Nephron (organoid): ENCODE measurements at regions not wholly inside any gene's neighbourhood (a gene's known extent, or its start where the extent isn't known, plus 50 kb on each side); places are given as distances from the start of the nearest gene placed in this dataset.
"Not testable (repeated sequence)": the region's sequence is repeated elsewhere in the genome, so short reads cannot be mapped to it uniquely, and the experiment has no call there.

Experiments used
- H3K27ac Mint-ChIP-seq, 3 experiments: 2 replicates each; pipeline ENCODE4 v1.8.0; 2020; ENCODE audit warnings: mixed read lengths in 3 of 3, mild to moderate bottlenecking in 2 of 3, moderate library complexity in 1 of 3
- H3K27me3 Mint-ChIP-seq: 2 replicates; pipeline ENCODE4 v1.8.0; 2021; ENCODE audit warnings: low read depth, mild to moderate bottlenecking, moderate library complexity, mixed read lengths
- H3K36me3 Mint-ChIP-seq: 2 replicates; pipeline ENCODE4 v1.8.0; 2020; ENCODE audit warnings: low read depth, mixed read lengths
- H3K4me1 Mint-ChIP-seq: 2 replicates; pipeline ENCODE4 v1.8.0; 2020; ENCODE audit warnings: mixed read lengths
- H3K4me3 Mint-ChIP-seq, 3 experiments: 2 replicates each; pipeline ENCODE4 v1.8.0; 2020; ENCODE audit warnings: mild to moderate bottlenecking in 3 of 3, mixed read lengths in 3 of 3, moderate library complexity in 2 of 3
- H3K9me3 Mint-ChIP-seq: 2 replicates; pipeline ENCODE4 v1.8.0; 2020; ENCODE audit warnings: mixed read lengths
- CTCF ChIP-seq, 3 experiments: fragments of 200-600 bp; sonication (generic); IDR thresholded peaks; one replicate each; pipeline ENCODE4 v1.5.0; 2021; ENCODE audit warnings: antibody characterized with exemption in 3 of 3; ENCODE audit not compliant: unreplicated experiment in 3 of 3

- Mint-ChIP-seq H3K4me3 (no peak overlapping the region), H3K4me1 (no peaks in the 10 kb centered on the region), H3K27me3 (no peaks in the 10 kb centered on the region), H3K9me3 (peaks cover 22% of the 10 kb centered on the region), H3K27ac (no peak overlapping the region), H3K36me3 (no peaks in the 10 kb centered on the region)
- no peak for TF ChIP-seq CTCF (IDR thresholded peaks at IDR 0.05; ENCODE audit: unreplicated experiment in 3 of 3)
Observed at GRCh38 chr5:138685193-138685745, 68.0 kb upstream of the CTNNA1 start.

- not testable (repeated sequence) for H3K4me3 Mint-ChIP-seq, H3K36me3 Mint-ChIP-seq, H3K27ac Mint-ChIP-seq, H3K4me1 Mint-ChIP-seq, H3K27me3 Mint-ChIP-seq
- H3K9me3 Mint-ChIP-seq = peaks cover 18% of the 10 kb centered on the region
Observed at GRCh38 chr5:138682462-138682861, 70.8 kb upstream of the CTNNA1 start.

- H3K36me3 Mint-ChIP-seq, H3K4me3 Mint-ChIP-seq, H3K9me3 Mint-ChIP-seq, H3K27me3 Mint-ChIP-seq, H3K27ac Mint-ChIP-seq, H3K4me1 Mint-ChIP-seq: not testable (repeated sequence)
Observed at GRCh38 chr5:138678826-138679225, 74.4 kb upstream of the CTNNA1 start.

GRCh38 chr5:138677782-138678181 lies 75.4 kb upstream of the CTNNA1 start:
- Mint-ChIP-seq H3K9me3 (peaks cover 3% of the 10 kb centered on the region), H3K4me3 (no peak overlapping the region), H3K36me3 (no peaks in the 10 kb centered on the region), H3K4me1 (no peaks in the 10 kb centered on the region), H3K27ac (no peak overlapping the region), H3K27me3 (peaks cover 4% of the 10 kb centered on the region)
- no peak for TF ChIP-seq CTCF (IDR thresholded peaks at IDR 0.05; ENCODE audit: unreplicated experiment in 3 of 3)

- Mint-ChIP-seq H3K27ac (no peak overlapping the region), H3K9me3 (peaks cover 3% of the 10 kb centered on the region), H3K4me3 (no peak overlapping the region), H3K4me1 (no peaks in the 10 kb centered on the region), H3K27me3 (peaks cover 4% of the 10 kb centered on the region), H3K36me3 (no peaks in the 10 kb centered on the region)
- TF ChIP-seq CTCF (IDR thresholded peaks at IDR 0.05; ENCODE audit: unreplicated experiment in 3 of 3) = no peak
Observed at GRCh38 chr5:138676556-138677193, 76.5 kb upstream of the CTNNA1 start.

- Mint-ChIP-seq H3K4me3 (no peak overlapping the region), H3K36me3 (no peaks in the 10 kb centered on the region), H3K9me3 (peaks cover 3% of the 10 kb centered on the region), H3K27me3 (peaks cover 4% of the 10 kb centered on the region), H3K4me1 (no peaks in the 10 kb centered on the region), H3K27ac (no peak overlapping the region)
- TF ChIP-seq CTCF (IDR thresholded peaks at IDR 0.05; ENCODE audit: unreplicated experiment in 3 of 3) = no peak
Observed at GRCh38 chr5:138676002-138676401, 77.2 kb upstream of the CTNNA1 start.
